GM12891 (cell line): ENCODE measurements at regions not wholly inside any gene's neighbourhood (a gene's known extent, or its start where the extent isn't known, plus 50 kb on each side); places are given as distances from the start of the nearest gene placed in this dataset.
"Not testable (repeated sequence)": the region's sequence is repeated elsewhere in the genome, so short reads cannot be mapped to it uniquely, and the experiment has no call there.

Source experiments
- PAX5 ChIP-seq: IDR thresholded peaks from 2 replicates; pipeline ENCODE4 v1.6.1; 2011; ENCODE audit warnings: low read length, moderate library complexity, mild to moderate bottlenecking; ENCODE audit not compliant: insufficient read depth, severe bottlenecking
- POLR2A ChIP-seq: IDR thresholded peaks from 2 replicates; pipeline ENCODE4 v1.6.1; 2011; ENCODE audit warnings: low read depth, low read length, control low read depth
- POLR2AphosphoS5 ChIP-seq: IDR thresholded peaks from 2 replicates; pipeline ENCODE4 v1.6.1; 2011; ENCODE audit warnings: low read depth, low read length, control low read depth
- SPI1 ChIP-seq: IDR thresholded peaks from 2 replicates; pipeline ENCODE4 v1.6.1; 2011; ENCODE audit warnings: low read depth, low read length, control low read depth
- TAF1 ChIP-seq: IDR thresholded peaks from 2 replicates; pipeline ENCODE4 v1.6.1; 2011; ENCODE audit warnings: low read depth, low read length, control low read depth

DNA sequence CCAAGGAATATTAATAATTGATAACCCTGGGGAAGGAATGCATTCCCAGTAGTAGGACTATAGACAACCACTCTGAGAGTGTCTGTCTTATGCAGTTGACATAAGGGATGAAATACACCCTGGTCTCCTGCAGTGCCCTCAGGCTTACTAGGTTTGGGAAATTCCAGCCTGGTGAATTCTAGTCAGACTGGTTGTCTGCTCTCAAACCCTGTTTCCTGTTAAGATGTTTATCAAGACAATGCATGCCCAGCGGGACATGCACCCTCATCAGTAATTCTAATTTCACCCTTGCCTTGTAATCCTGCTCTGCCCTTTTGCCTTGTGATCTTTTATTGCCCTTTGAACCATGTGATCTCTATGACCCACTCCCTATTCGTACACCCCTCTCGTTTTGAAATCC, 886.0 kb upstream of the MDGA2 start:
- not testable (repeated sequence) for TF ChIP-seq TAF1, PAX5, POLR2A, SPI1, POLR2AphosphoS5
